IMR-90 (cell line): ENCODE measurements at regions not wholly inside any gene's neighbourhood (a gene's known extent, or its start where the extent isn't known, plus 50 kb on each side); places are given as distances from the start of the nearest gene placed in this dataset.

ENCODE experiments used
- ATAC-seq: fragments of 200-7000 bp; cut with Tn5 transposase; 2 replicates; pipeline ENCODE4 v1.9.1; 2020; ENCODE audit warnings: low read depth, mild to moderate bottlenecking, moderate library complexity
- BruUV-seq: library from RNA; stranded (reverse); fragments of 400-500 nt; replicated peaks from 2 replicates; lab custom pipeline; 2021; lab: Mats Ljungman, UMichigan
- CTCF ChIA-PET: fragments of 300-600 bp; formaldehyde crosslinking; extraction: SDS; loops from one replicate; lab custom pipeline; 2021; ENCODE audit warnings: antibody characterized with exemption; lab: Yijun Ruan, JAX
- POLR2A ChIA-PET: fragments of 300-600 bp; sonication (Branson Sonifier 250); formaldehyde crosslinking; loops from one replicate; lab custom pipeline; 2022; ENCODE audit warnings: antibody characterized with exemption; ENCODE audit not compliant: unreplicated experiment; lab: Charles Lee
- DNase-seq: peaks from one replicate; pipeline ENCODE4 v3.0.0; 2013
- H2AFZ ChIP-seq: replicated peaks from 2 replicates; pipeline ENCODE3; 2013; ENCODE audit warnings: low read length, mild to moderate bottlenecking; ENCODE audit not compliant: poor library complexity
- H2AK5ac ChIP-seq: 2 replicates; pipeline ENCODE4 v1.6.1; 2013; ENCODE audit warnings: low read depth, low read length, inconsistent platforms
- H2AK9ac ChIP-seq: replicated peaks from 2 replicates; pipeline ENCODE3; 2013; ENCODE audit warnings: mild to moderate bottlenecking, low read depth, low read length, moderate library complexity; ENCODE audit not compliant: poor library complexity
- H2BK120ac ChIP-seq: 2 replicates; pipeline ENCODE4 v1.6.1; 2013; ENCODE audit warnings: low read depth, low read length, inconsistent platforms
- H2BK15ac ChIP-seq: 3 replicates; pipeline ENCODE4 v1.6.1; 2013; ENCODE audit warnings: low read depth, low read length, inconsistent platforms
- H2BK20ac ChIP-seq: 2 replicates; pipeline ENCODE4 v1.6.1; 2013; ENCODE audit warnings: low read depth, mild to moderate bottlenecking, inconsistent platforms, low read length, moderate library complexity
- H2BK5ac ChIP-seq: 2 replicates; pipeline ENCODE4 v1.6.1; 2013; ENCODE audit warnings: mild to moderate bottlenecking, low read depth, low read length, inconsistent platforms; ENCODE audit not compliant: poor library complexity, severe bottlenecking
- H3K14ac ChIP-seq: replicated peaks from 2 replicates; pipeline ENCODE4 v1.6.1; 2013; ENCODE audit warnings: low read depth, low read length, inconsistent platforms
- H3K18ac ChIP-seq: 2 replicates; pipeline ENCODE4 v1.6.1; 2013; ENCODE audit warnings: low read depth, low read length, control low read depth
- H3K23ac ChIP-seq: 2 replicates; pipeline ENCODE4 v1.6.1; 2013; ENCODE audit warnings: low read depth, low read length, inconsistent platforms
- H3K27ac ChIP-seq: 2 replicates; pipeline ENCODE4 v1.5.1; 2013; ENCODE audit warnings: mild to moderate bottlenecking, control low read depth, low read length; ENCODE audit not compliant: insufficient read depth
- H3K27me3 ChIP-seq: 2 replicates; pipeline ENCODE4 v1.6.1; 2013; ENCODE audit warnings: low read length; ENCODE audit not compliant: control insufficient read depth, insufficient read depth
- H3K36me3 ChIP-seq: 2 replicates; pipeline ENCODE4 v1.6.1; 2013; ENCODE audit warnings: low read length, mixed read lengths; ENCODE audit not compliant: control insufficient read depth, insufficient read depth
- H3K4ac ChIP-seq: 2 replicates; pipeline ENCODE4 v1.6.1; 2013; ENCODE audit warnings: low read depth, low read length, inconsistent platforms
- H3K4me1 ChIP-seq: 2 replicates; pipeline ENCODE4 v1.6.1; 2013; ENCODE audit warnings: low read length, mixed read lengths; ENCODE audit not compliant: control insufficient read depth, insufficient read depth
- H3K4me2 ChIP-seq: 2 replicates; pipeline ENCODE4 v1.6.1; 2013; ENCODE audit warnings: low read depth, mild to moderate bottlenecking, control low read depth, low read length, moderate library complexity
- H3K4me3 ChIP-seq: 2 replicates; pipeline ENCODE4 v1.5.1; 2013; ENCODE audit warnings: low read depth, mild to moderate bottlenecking, control low read depth, low read length, moderate library complexity; ENCODE audit not compliant: insufficient read depth
- H3K56ac ChIP-seq: 2 replicates; pipeline ENCODE4 v1.6.1; 2013; ENCODE audit warnings: low read length, inconsistent platforms; ENCODE audit not compliant: insufficient read depth; ENCODE audit errors: extremely low read depth
- H3K79me1 ChIP-seq, 2 experiments: 2 replicates each; pipeline ENCODE4 v1.6.1; 2013; ENCODE audit warnings: low read length in 2 of 2, inconsistent platforms in 1 of 2, low read depth in 1 of 2
- H3K9ac ChIP-seq: 2 replicates; pipeline ENCODE4 v1.6.1; 2013; ENCODE audit warnings: low read depth, low read length, control low read depth
- H3K9me1 ChIP-seq: 2 replicates; pipeline ENCODE4 v1.6.1; 2013; ENCODE audit warnings: low read length, inconsistent platforms; ENCODE audit not compliant: insufficient read depth
- H3K9me3 ChIP-seq: 2 replicates; pipeline ENCODE4 v1.6.1; 2013; ENCODE audit warnings: low read length; ENCODE audit not compliant: control insufficient read depth, insufficient read depth
- H4K20me1 ChIP-seq: 2 replicates; pipeline ENCODE4 v1.6.1; 2013; ENCODE audit warnings: low read length, inconsistent platforms; ENCODE audit not compliant: insufficient read depth
- H4K5ac ChIP-seq: 2 replicates; pipeline ENCODE4 v1.6.1; 2013; ENCODE audit warnings: mild to moderate bottlenecking, low read depth, low read length, control low read depth
- H4K8ac ChIP-seq, 2 experiments: 2 replicates each; pipeline ENCODE4 v1.6.1; 2013; ENCODE audit warnings: low read depth in 2 of 2, low read length in 2 of 2, control low read depth in 1 of 2, inconsistent platforms in 1 of 2
- H4K91ac ChIP-seq: 2 replicates; pipeline ENCODE4 v1.6.1; 2013; ENCODE audit warnings: low read depth, low read length, inconsistent platforms; ENCODE audit not compliant: insufficient read depth
- BHLHE40 ChIP-seq: fragments of 150-350 bp; IDR thresholded peaks from 2 replicates; pipeline ENCODE4 v1.6.1; 2016; ENCODE audit warnings: mild to moderate bottlenecking, low read depth, low read length
- CEBPB ChIP-seq: IDR thresholded peaks from 2 replicates; pipeline ENCODE4 v1.6.1; 2012; ENCODE audit warnings: low read depth, low read length, improper control_type of control experiment
- CHD1 ChIP-seq: IDR thresholded peaks from 2 replicates; pipeline ENCODE4 v1.6.1; 2012; ENCODE audit warnings: low read depth, low read length, improper control_type of control experiment
- CTCF ChIP-seq: conservative IDR thresholded peaks from 2 replicates; pipeline ENCODE4 v1.5.1; 2012; ENCODE audit warnings: mild to moderate bottlenecking, low read depth, low read length, improper control_type of control experiment
- ELK1 ChIP-seq: fragments of 150-350 bp; IDR thresholded peaks from 2 replicates; pipeline ENCODE4 v1.6.1; 2016; ENCODE audit warnings: low read depth, mild to moderate bottlenecking, low read length, moderate library complexity, borderline replicate concordance
- FOS ChIP-seq: fragments of 150-350 bp; IDR thresholded peaks from 2 replicates; pipeline ENCODE4 v1.6.1; 2016; ENCODE audit warnings: low read depth, low read length
- MAFK ChIP-seq: IDR thresholded peaks from 2 replicates; pipeline ENCODE4 v1.6.1; 2012; ENCODE audit warnings: low read depth, low read length, improper control_type of control experiment
- MAZ ChIP-seq: IDR thresholded peaks from 2 replicates; pipeline ENCODE4 v1.6.1; 2012; ENCODE audit warnings: low read depth, mild to moderate bottlenecking, low read length, improper control_type of control experiment, moderate library complexity, borderline replicate concordance
- MXI1 ChIP-seq: IDR thresholded peaks from 2 replicates; pipeline ENCODE4 v1.6.1; 2012; ENCODE audit warnings: low read depth, mild to moderate bottlenecking, low read length, moderate library complexity, borderline replicate concordance
- NFE2L2 ChIP-seq: fragments of 150-350 bp; IDR thresholded peaks from 2 replicates; pipeline ENCODE4 v1.6.1; 2016; ENCODE audit warnings: low read depth, mild to moderate bottlenecking, low read length
- POLR2A ChIP-seq: IDR thresholded peaks from 2 replicates; pipeline ENCODE4 v1.6.1; 2012; ENCODE audit warnings: mild to moderate bottlenecking, low read depth, low read length
- RAD21 ChIP-seq: IDR thresholded peaks from 2 replicates; pipeline ENCODE4 v1.6.1; 2012; ENCODE audit warnings: low read length, improper control_type of control experiment
- RCOR1 ChIP-seq: IDR thresholded peaks from 2 replicates; pipeline ENCODE4 v1.6.1; 2012; ENCODE audit warnings: mild to moderate bottlenecking, low read length, improper control_type of control experiment; ENCODE audit not compliant: insufficient replicate concordance
- RFX5 ChIP-seq: IDR thresholded peaks from 2 replicates; pipeline ENCODE4 v1.8.0; 2012; ENCODE audit warnings: low read depth, mild to moderate bottlenecking, low read length, moderate library complexity
- SMC3 ChIP-seq: fragments of 150-350 bp; IDR thresholded peaks from 2 replicates; pipeline ENCODE4 v1.6.1; 2016; ENCODE audit warnings: low read depth, mild to moderate bottlenecking, antibody characterized with exemption, low read length, moderate library complexity
- USF2 ChIP-seq: fragments of 150-350 bp; IDR thresholded peaks from 2 replicates; pipeline ENCODE4 v1.6.1; 2017; ENCODE audit warnings: mild to moderate bottlenecking, antibody characterized with exemption, low read length, low read depth
- WGBS, 2 experiments: methylation state at CpG; one replicate each; pipeline versions ENCODE4 v1.1.5 to v1.1.7; 2013; ENCODE audit warnings: missing lambda C conversion rate in 2 of 2; ENCODE audit not compliant: insufficient read length in 1 of 2; ENCODE audit errors: extremely low coverage in 2 of 2; 5-methylcytosine and 5-hydroxymethylcytosine counted together
- dilution Hi-C: fragments of 300-500 bp; cut with HindIII; formaldehyde crosslinking; loops from one replicate; pipeline ENCODE4 v1.14.3; 2018; ENCODE audit warnings: low sequenced_read_pairs; ENCODE audit not compliant: unreplicated experiment
- in situ Hi-C: fragments of 300-500 bp; cut with MboI; formaldehyde crosslinking; loops from 3 replicates; pipeline ENCODE4 v1.14.3; 2019; ENCODE audit warnings: low sequenced_read_pairs, inconsistent platforms, mixed read lengths
- intact Hi-C: fragments of 100-400 bp; cut with micrococcal nuclease; formaldehyde crosslinking; loops from 2 replicates; pipeline ENCODE4 v1.10.0; 2022

- Histone ChIP-seq H2BK120ac (no peak overlapping the region), H4K20me1 (no peaks in the 10 kb centered on the region), H2BK20ac (no peak overlapping the region), H3K56ac (no peak overlapping the region), H3K4me2 (no peak overlapping the region), H3K23ac (no peak overlapping the region), H2AFZ (no peak overlapping the region), H4K8ac (no peak overlapping the region), H3K4me1 (no peaks in the 10 kb centered on the region), H4K91ac (no peak overlapping the region), H2AK5ac (no peak overlapping the region), H3K27ac (no peak overlapping the region), H3K9me1 (no peaks in the 10 kb centered on the region), H4K5ac (no peak overlapping the region), H3K9me3 (no peaks in the 10 kb centered on the region), H3K4ac (no peak overlapping the region), H3K4me3 (no peak overlapping the region), H3K27me3 (no peaks in the 10 kb centered on the region), H3K79me1 (no peaks in the 10 kb centered on the region), H3K36me3 (no peaks in the 10 kb centered on the region), H3K9ac (no peak overlapping the region), H3K18ac (no peak overlapping the region), H2BK15ac (no peak overlapping the region), H3K14ac (no peak overlapping the region), H2AK9ac (no peak overlapping the region), H2BK5ac (no peak overlapping the region)
- dilution Hi-C loops: no loop called here
- in situ Hi-C loops: no loop called here
- BruUV-seq: no TSS peak
- ATAC-seq (no peak), DNase-seq (no peak)
- WGBS, 2 experiments: no CpG with 5 or more reads among the region's 1 CpG
- TF ChIP-seq MAZ: no peak
- TF ChIP-seq RCOR1: no peak
- no peak for TF ChIP-seq ELK1
- TF ChIP-seq RAD21: no peak
- TF ChIP-seq USF2: no peak
- no peak for TF ChIP-seq FOS
- TF ChIP-seq NFE2L2: no peak
- TF ChIP-seq MXI1: no peak
- TF ChIP-seq CTCF: no peak
- TF ChIP-seq CEBPB: no peak
- no peak for TF ChIP-seq BHLHE40
- no peak for TF ChIP-seq POLR2A
- no peak for TF ChIP-seq MAFK
- TF ChIP-seq SMC3: no peak
- TF ChIP-seq RFX5: no peak
- no peak for TF ChIP-seq CHD1
- intact Hi-C loops: no loop called here
- ChIA-PET CTCF (no interaction called here), POLR2A (no interaction called here)
Observed at GRCh38 chr9:90505695-90506094, 136.9 kb downstream of the DIRAS2 start.
